Right ventricle myocardium inferior (tissue), 1 donor: ENCODE measurements at regions not wholly inside any gene's neighbourhood (a gene's known extent, or its start where the extent isn't known, plus 50 kb on each side); places are given as distances from the start of the nearest gene placed in this dataset.

Experiments
- ATAC-seq: fragments of 200-7000 bp; cut with Tn5 transposase; one replicate; pipeline ENCODE4 v1.9.1; 2020; ENCODE audit warnings: mild to moderate bottlenecking, moderate library complexity
- DNase-seq: peaks from one replicate; pipeline ENCODE4 v3.0.0; 2021; ENCODE audit errors: missing footprints
- intact Hi-C: fragments of 100-400 bp; cut with DNase I; formaldehyde crosslinking; loops from one replicate; pipeline ENCODE4 v1.11.0; 2022
- donor health status: DM: no; HTN: yes; CAD: no; lungs with severe emphysema.

- intact Hi-C loops: no loop called here
- no peak for ATAC-seq
- no peak for DNase-seq
These were observed 207.0 kb upstream of the ONECUT1 start for GRCh38 chr15:52997123-52997522.

GRCh38 chr15:52994290-52994689 lies 204.2 kb upstream of the ONECUT1 start:
- ATAC-seq (no peak), DNase-seq (no peak)
- intact Hi-C loops: no loop called here

- no peak for DNase-seq
- intact Hi-C loops: no loop called here
- ATAC-seq: no peak
These were observed 194.4 kb upstream of the ONECUT1 start for GRCh38 chr15:52984507-52984906.

- DNase-seq (no peak), ATAC-seq (no peak)
- intact Hi-C loops: no loop called here
These were observed 190.3 kb upstream of the ONECUT1 start for GRCh38 chr15:52980446-52980845.

- DNase-seq (no peak), ATAC-seq (no peak)
- intact Hi-C loops: no loop called here
These were observed 186.5 kb upstream of the ONECUT1 start for GRCh38 chr15:52976516-52977075.

GRCh38 chr15:52975941-52976449 lies 185.9 kb upstream of the ONECUT1 start:
- ATAC-seq (no peak), DNase-seq (no peak)
- intact Hi-C loops: no loop called here

GRCh38 chr15:52963865-52964264 lies 173.7 kb upstream of the ONECUT1 start:
- intact Hi-C loops: no loop called here
- DNase-seq (no peak), ATAC-seq (no peak)

- intact Hi-C loops: no loop called here
- no peak for ATAC-seq
- no peak for DNase-seq
These were observed 170.1 kb upstream of the ONECUT1 start for GRCh38 chr15:52960283-52960682.

- no peak for ATAC-seq
- intact Hi-C loops: loop anchor here (10.0 kb wide), 1 partner anchor 61 kb away; no protein-coding TSS in a partner anchor
- no peak for DNase-seq
These were observed 153.6 kb upstream of the ONECUT1 start for GRCh38 chr15:52943746-52944145.

GRCh38 chr15:52936489-52936888 lies 146.4 kb upstream of the ONECUT1 start:
- DNase-seq (no peak), ATAC-seq (no peak)
- intact Hi-C loops: no loop called here

GRCh38 chr15:52925130-52925529 lies 135.0 kb upstream of the ONECUT1 start:
- intact Hi-C loops: no loop called here
- DNase-seq (no peak), ATAC-seq (no peak)

- DNase-seq (no peak), ATAC-seq (no peak)
- intact Hi-C loops: no loop called here
These were observed 134.5 kb upstream of the ONECUT1 start for GRCh38 chr15:52924630-52925029.

GRCh38 chr15:52923626-52924025 lies 133.5 kb upstream of the ONECUT1 start:
- ATAC-seq: no peak
- intact Hi-C loops: no loop called here
- DNase-seq: no peak

GRCh38 chr15:52922871-52923270 lies 132.7 kb upstream of the ONECUT1 start:
- intact Hi-C loops: no loop called here
- DNase-seq (no peak), ATAC-seq (no peak)

- ATAC-seq (no peak), DNase-seq (no peak)
These were observed 122.0 kb upstream of the ONECUT1 start for GRCh38 chr15:52912172-52912571.

GRCh38 chr15:52893338-52893737 lies 103.2 kb upstream of the ONECUT1 start:
- no peak for ATAC-seq
- no peak for DNase-seq
- intact Hi-C loops: no loop called here

More at GRCh38 chr15:52912172-52912571, 122.0 kb upstream of the ONECUT1 start:
- intact Hi-C loops: no loop called here

- no peak for ATAC-seq
- DNase-seq: peak; percentile 45
- intact Hi-C loops: no loop called here
These were observed 89.8 kb upstream of the ONECUT1 start for GRCh38 chr15:52879904-52880303.

- intact Hi-C loops: no loop called here
- DNase-seq (no peak), ATAC-seq (no peak)
These were observed 89.0 kb upstream of the ONECUT1 start for GRCh38 chr15:52879145-52879544.

- DNase-seq (no peak), ATAC-seq (no peak)
- intact Hi-C loops: no loop called here
These were observed 87.0 kb upstream of the ONECUT1 start for GRCh38 chr15:52876991-52877663.

GRCh38 chr15:52872036-52872818 lies 82.1 kb upstream of the ONECUT1 start:
- intact Hi-C loops: no loop called here
- DNase-seq (no peak), ATAC-seq (no peak)
